ENCODE measurements at regions not wholly inside any gene's neighbourhood (a gene's known extent, or its start where the extent isn't known, plus 50 kb on each side); places are given as distances from the start of the nearest gene placed in this dataset.

DNA sequence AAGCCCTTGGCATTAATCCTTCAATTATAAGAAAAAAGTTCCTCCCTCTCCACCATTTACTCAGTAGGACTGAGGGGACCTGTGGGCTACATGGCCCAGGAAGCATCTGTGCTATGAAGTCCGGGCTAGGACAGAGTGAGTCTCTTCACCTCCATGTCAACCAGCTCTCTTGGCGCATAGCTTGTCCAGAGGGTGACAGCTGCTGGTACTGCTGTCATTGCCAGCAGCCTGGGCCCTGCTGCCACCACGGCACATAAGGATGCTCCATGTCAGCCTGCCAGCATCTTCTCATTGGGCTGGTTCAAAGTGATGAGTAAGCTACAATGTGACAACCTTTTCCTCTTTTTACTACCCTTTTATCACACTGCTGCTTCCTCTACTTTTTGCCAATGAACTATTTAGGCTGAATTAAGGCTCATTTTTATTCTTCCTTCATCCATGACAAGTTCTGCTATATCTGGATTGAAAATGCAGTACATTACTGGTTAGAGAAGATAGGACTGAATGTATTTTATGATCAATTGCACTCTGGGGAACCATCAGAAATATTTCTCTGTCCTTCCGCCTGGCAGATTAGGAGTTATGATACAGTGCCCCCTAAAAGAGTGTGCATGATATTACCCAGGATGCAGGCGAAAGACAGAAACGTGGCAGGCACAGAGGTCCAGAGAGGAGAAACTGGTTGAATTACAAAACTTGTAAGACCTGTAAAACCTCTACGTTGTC lies 258.9 kb upstream of the TNP1 start:
- Histone ChIP-seq H2AK5ac (ENCODE audit: low read length) (no peak overlapping the region), H3K4me1 (ENCODE audit: control insufficient read depth in 1 of 2, insufficient read depth in 2 of 2, low read length in 2 of 2) (peaks cover 0 to 2% of the 10 kb centered on the region in 2 experiments), H3K36me3 (ENCODE audit: control insufficient read depth in 1 of 2, insufficient read depth in 2 of 2, low read length in 2 of 2) (no peaks in the 10 kb centered on the region), H4K91ac (ENCODE audit: low read depth, low read length) (no peak overlapping the region), H3K14ac (ENCODE audit: low read length) (no peak overlapping the region), H3K23ac (ENCODE audit: low read length) (no peak overlapping the region), H4K8ac (ENCODE audit: low read depth, low read length) (no peak overlapping the region), H3K4me3 (ENCODE audit: low read depth, low read length) (no peak overlapping the region), H2BK5ac (ENCODE audit: low read depth, low read length, poor library complexity) (no peak overlapping the region), H3K79me1 (ENCODE audit: low read length) (peaks cover 3% of the 10 kb centered on the region), H3K9me3 (ENCODE audit: insufficient read depth, low read depth, low read length) (no peaks in the 10 kb centered on the region), H2AFZ (ENCODE audit: insufficient read depth, low read length, poor library complexity) (no peak overlapping the region), H3K79me2 (ENCODE audit: control insufficient read depth, insufficient read depth, low read length, poor library complexity) (no peaks in the 10 kb centered on the region), H3K27ac (ENCODE audit: low read depth, low read length) (no peak overlapping the region), H3K4ac (ENCODE audit: low read depth, low read length) (no peak overlapping the region), H3K18ac (ENCODE audit: low read length) (no peak overlapping the region), H2BK120ac (ENCODE audit: insufficient read depth, low read length, poor library complexity) (no peak overlapping the region), H4K12ac (ENCODE audit: low read depth, low read length) (no peak overlapping the region), H3K4me2 (ENCODE audit: low read length) (no peak overlapping the region), H2BK12ac (ENCODE audit: low read length) (no peak overlapping the region), H3K27me3 (ENCODE audit: insufficient read depth, low read length) (no peaks in the 10 kb centered on the region), H3K9ac (ENCODE audit: low read length) (no peak overlapping the region)
- no CpG with 5 or more reads among the region's 7 CpGs for WGBS (ENCODE audit: extremely low coverage, insufficient coverage, insufficient read length)
- peak in 1 of 2 donors; percentile 12 for DNase-seq

DNA sequence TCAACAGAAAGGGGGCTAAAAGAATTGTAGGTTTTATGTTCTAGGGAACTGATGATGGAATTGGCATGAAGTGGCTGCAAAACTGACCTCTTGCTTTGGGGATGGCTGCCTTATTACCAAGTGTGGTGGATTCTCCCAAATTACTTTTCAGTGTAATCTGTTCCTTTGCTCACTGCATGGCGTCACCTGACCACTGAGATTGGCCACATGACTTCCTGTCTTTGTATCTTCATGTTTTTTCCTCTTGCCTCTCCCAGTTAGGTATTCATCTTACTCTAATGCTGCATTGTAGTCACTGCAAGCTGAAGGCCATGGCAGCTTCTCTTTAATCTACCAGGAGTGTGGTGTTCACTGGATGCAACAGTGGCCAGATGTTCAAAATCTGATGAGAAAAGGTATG lies 257.7 kb upstream of the TNP1 start:
- no peak overlapping the region for H3K18ac ChIP-seq (ENCODE audit: low read length)
- no peak overlapping the region for H3K4me3 ChIP-seq (ENCODE audit: low read depth, low read length)
- H3K9me3 ChIP-seq (ENCODE audit: insufficient read depth, low read depth, low read length), result no peaks in the 10 kb centered on the region
- no peak overlapping the region for H3K27ac ChIP-seq (ENCODE audit: low read depth, low read length)
- no peak overlapping the region for H4K91ac ChIP-seq (ENCODE audit: low read depth, low read length)
- no peak overlapping the region for H3K4me2 ChIP-seq (ENCODE audit: low read length)
- no peak overlapping the region for H2BK12ac ChIP-seq (ENCODE audit: low read length)
- no peak overlapping the region for H3K14ac ChIP-seq (ENCODE audit: low read length)
- no peak overlapping the region for H4K8ac ChIP-seq (ENCODE audit: low read depth, low read length)
- H2AFZ ChIP-seq (ENCODE audit: insufficient read depth, low read length, poor library complexity), result no peak overlapping the region
- H2BK120ac ChIP-seq (ENCODE audit: insufficient read depth, low read length, poor library complexity), result no peak overlapping the region
- no peaks in the 10 kb centered on the region for H3K27me3 ChIP-seq (ENCODE audit: insufficient read depth, low read length)
- H3K79me2 ChIP-seq (ENCODE audit: control insufficient read depth, insufficient read depth, low read length, poor library complexity), result no peaks in the 10 kb centered on the region
- no CpG with 5 or more reads among the region's 1 CpG for WGBS (ENCODE audit: extremely low coverage, insufficient coverage, insufficient read length)
- H2BK5ac ChIP-seq (ENCODE audit: low read depth, low read length, poor library complexity), result no peak overlapping the region
- H3K9ac ChIP-seq (ENCODE audit: low read length), result no peak overlapping the region
- no peak overlapping the region for H2AK5ac ChIP-seq (ENCODE audit: low read length)
- H3K23ac ChIP-seq (ENCODE audit: low read length), result no peak overlapping the region
- no peaks in the 10 kb centered on the region for H3K36me3 ChIP-seq (ENCODE audit: control insufficient read depth in 1 of 2, insufficient read depth in 2 of 2, low read length in 2 of 2)
- DNase-seq, result no peak
- no peak overlapping the region for H3K4ac ChIP-seq (ENCODE audit: low read depth, low read length)
- H3K4me1 ChIP-seq (ENCODE audit: control insufficient read depth in 1 of 2, insufficient read depth in 2 of 2, low read length in 2 of 2), result peaks cover 0 to 2% of the 10 kb centered on the region in 2 experiments
- peaks cover 3% of the 10 kb centered on the region for H3K79me1 ChIP-seq (ENCODE audit: low read length)
- no peak overlapping the region for H4K12ac ChIP-seq (ENCODE audit: low read depth, low read length)

DNA sequence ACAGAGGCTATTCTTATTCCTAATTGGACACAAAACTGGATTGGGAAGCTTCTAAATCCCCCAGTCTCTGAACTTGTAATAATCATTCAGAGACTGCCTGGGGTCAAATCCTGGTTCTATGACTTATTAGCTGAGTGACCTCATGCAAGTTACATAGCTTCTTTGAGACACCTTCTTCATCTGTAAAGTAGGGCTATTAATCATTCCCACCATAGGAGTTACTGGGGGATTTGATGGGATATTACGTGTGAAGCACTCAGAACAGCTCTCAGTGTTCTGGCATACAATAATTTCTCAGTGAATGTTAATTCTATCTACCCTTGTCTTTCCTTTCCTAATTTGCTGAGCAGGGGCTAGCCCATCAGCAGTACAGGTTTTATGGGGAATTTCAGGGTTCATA lies 256.7 kb upstream of the TNP1 start:
- no peak overlapping the region for H3K14ac ChIP-seq (ENCODE audit: low read length)
- H2BK12ac ChIP-seq (ENCODE audit: low read length), result no peak overlapping the region
- no peak overlapping the region for H3K4me2 ChIP-seq (ENCODE audit: low read length)
- H2AK5ac ChIP-seq (ENCODE audit: low read length), result no peak overlapping the region
- H3K79me2 ChIP-seq (ENCODE audit: control insufficient read depth, insufficient read depth, low read length, poor library complexity), result no peaks in the 10 kb centered on the region
- H3K4me1 ChIP-seq (ENCODE audit: control insufficient read depth in 1 of 2, insufficient read depth in 2 of 2, low read length in 2 of 2), result peaks cover 0 to 2% of the 10 kb centered on the region in 2 experiments
- H3K4ac ChIP-seq (ENCODE audit: low read depth, low read length), result no peak overlapping the region
- H4K91ac ChIP-seq (ENCODE audit: low read depth, low read length), result no peak overlapping the region
- H2AFZ ChIP-seq (ENCODE audit: insufficient read depth, low read length, poor library complexity), result no peak overlapping the region
- no CpG with 5 or more reads among the region's 1 CpG for WGBS (ENCODE audit: extremely low coverage, insufficient coverage, insufficient read length)
- H2BK120ac ChIP-seq (ENCODE audit: insufficient read depth, low read length, poor library complexity), result peak overlapping the region; percentile 5
- no peak overlapping the region for H3K4me3 ChIP-seq (ENCODE audit: low read depth, low read length)
- no peaks in the 10 kb centered on the region for H3K27me3 ChIP-seq (ENCODE audit: insufficient read depth, low read length)
- no peak overlapping the region for H2BK5ac ChIP-seq (ENCODE audit: low read depth, low read length, poor library complexity)
- H3K23ac ChIP-seq (ENCODE audit: low read length), result no peak overlapping the region
- H3K36me3 ChIP-seq (ENCODE audit: control insufficient read depth in 1 of 2, insufficient read depth in 2 of 2, low read length in 2 of 2), result no peaks in the 10 kb centered on the region
- H4K8ac ChIP-seq (ENCODE audit: low read depth, low read length), result no peak overlapping the region
- peaks cover 3% of the 10 kb centered on the region for H3K79me1 ChIP-seq (ENCODE audit: low read length)
- H3K18ac ChIP-seq (ENCODE audit: low read length), result no peak overlapping the region
- H3K9ac ChIP-seq (ENCODE audit: low read length), result no peak overlapping the region
- H3K27ac ChIP-seq (ENCODE audit: low read depth, low read length), result peak overlapping the region; percentile 2
- no peaks in the 10 kb centered on the region for H3K9me3 ChIP-seq (ENCODE audit: insufficient read depth, low read depth, low read length)
- no peak overlapping the region for H4K12ac ChIP-seq (ENCODE audit: low read depth, low read length)
- DNase-seq, result no peak

DNA sequence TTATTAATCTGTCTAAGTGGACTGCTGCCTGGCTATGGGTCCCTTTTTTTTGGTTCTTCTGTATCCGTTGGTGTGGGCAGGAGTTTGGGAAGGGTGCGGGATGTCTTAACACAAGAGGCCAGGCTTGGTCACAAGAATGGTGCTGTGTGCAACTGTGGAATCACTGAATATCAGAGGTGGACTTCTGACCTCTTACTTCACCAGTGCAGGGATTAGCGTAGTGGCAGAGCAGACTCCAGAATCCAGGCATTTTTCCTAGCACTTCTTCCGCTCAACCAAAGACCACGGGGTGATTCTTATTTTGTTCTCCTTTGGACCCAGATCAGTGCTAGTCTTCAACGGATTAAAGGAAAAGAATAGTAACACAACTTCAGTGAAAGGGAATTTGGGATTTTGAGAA lies 254.3 kb upstream of the TNP1 start:
- Histone ChIP-seq H3K9ac (ENCODE audit: low read length) (no peak overlapping the region), H3K27me3 (ENCODE audit: insufficient read depth, low read length) (no peaks in the 10 kb centered on the region), H2AK5ac (ENCODE audit: low read length) (no peak overlapping the region), H3K4me2 (ENCODE audit: low read length) (no peak overlapping the region), H3K36me3 (ENCODE audit: control insufficient read depth in 1 of 2, insufficient read depth in 2 of 2, low read length in 2 of 2) (no peaks in the 10 kb centered on the region), H4K8ac (ENCODE audit: low read depth, low read length) (no peak overlapping the region), H3K23ac (ENCODE audit: low read length) (no peak overlapping the region), H4K91ac (ENCODE audit: low read depth, low read length) (no peak overlapping the region), H3K14ac (ENCODE audit: low read length) (no peak overlapping the region), H3K79me1 (ENCODE audit: low read length) (peaks cover 3% of the 10 kb centered on the region), H3K4me3 (ENCODE audit: low read depth, low read length) (no peak overlapping the region), H2BK12ac (ENCODE audit: low read length) (no peak overlapping the region), H3K27ac (ENCODE audit: low read depth, low read length) (no peak overlapping the region), H2AFZ (ENCODE audit: insufficient read depth, low read length, poor library complexity) (no peak overlapping the region), H3K18ac (ENCODE audit: low read length) (no peak overlapping the region), H3K79me2 (ENCODE audit: control insufficient read depth, insufficient read depth, low read length, poor library complexity) (no peaks in the 10 kb centered on the region), H2BK120ac (ENCODE audit: insufficient read depth, low read length, poor library complexity) (no peak overlapping the region), H3K4ac (ENCODE audit: low read depth, low read length) (no peak overlapping the region), H3K9me3 (ENCODE audit: insufficient read depth, low read depth, low read length) (no peaks in the 10 kb centered on the region), H3K4me1 (ENCODE audit: control insufficient read depth in 1 of 2, insufficient read depth in 2 of 2, low read length in 2 of 2) (peaks cover 0 to 2% of the 10 kb centered on the region in 2 experiments), H4K12ac (ENCODE audit: low read depth, low read length) (no peak overlapping the region), H2BK5ac (ENCODE audit: low read depth, low read length, poor library complexity) (no peak overlapping the region)
- WGBS (ENCODE audit: extremely low coverage, insufficient coverage, insufficient read length), result no CpG with 5 or more reads among the region's 6 CpGs
- DNase-seq, result no peak
